Peyer's patch (tissue), 4 donors: ENCODE measurements at regions not wholly inside any gene's neighbourhood (a gene's known extent, or its start where the extent isn't known, plus 50 kb on each side); places are given as distances from the start of the nearest gene placed in this dataset.
A peak's percentile ranks its signal among the peaks of the same experiment; 100 is the strongest.

Experiments
- DNase-seq, 3 donors: peaks; one replicate each; pipeline ENCODE4 v3.0.0-alpha.2; 2017 to 2019
- H3K27ac ChIP-seq, 4 donors: fragments of 200-600 bp; sonication (generic); one replicate each; pipeline ENCODE4 v1.5.1; 2016 to 2019
- H3K27me3 ChIP-seq, 2 donors: fragments of 200-600 bp; sonication (generic); one replicate each; pipeline ENCODE4 v1.5.1; 2019
- H3K36me3 ChIP-seq, 3 donors: fragments of 200-600 bp; sonication (generic); one replicate each; pipeline ENCODE4 v1.5.1; 2016 to 2019
- H3K4me1 ChIP-seq, 4 donors: fragments of 200-600 bp; sonication (generic); one replicate each; pipeline ENCODE4 v1.5.1; 2016 to 2019
- H3K4me3 ChIP-seq, 4 donors: fragments of 200-600 bp; sonication (generic); 1 replicate in 3 of 4; 2 replicates in 1 of 4; pipeline ENCODE4 v1.5.1; 2016 to 2019; ENCODE audit warnings: mild to moderate bottlenecking in 1 of 4
- H3K9me3 ChIP-seq, 4 donors: fragments of 200-600 bp; sonication (generic); one replicate each; pipeline ENCODE4 v1.5.1; 2016 to 2019; ENCODE audit warnings: mild to moderate bottlenecking in 1 of 4
- CTCF ChIP-seq, 6 experiments: fragments of 450-650 bp in 4 of 6; fragments of 200-600 bp in 2 of 6; sonication (generic) in 1 of 6; IDR thresholded peaks; one replicate each; pipeline ENCODE4 v1.5.1; 2017 to 2019; ENCODE audit warnings: antibody characterized with exemption in 6 of 6, mild to moderate bottlenecking in 3 of 6, moderate library complexity in 1 of 6
- POLR2A ChIP-seq, 2 donors: fragments of 450-650 bp; IDR thresholded peaks; one replicate each; pipeline ENCODE4 v1.5.1; 2017; ENCODE audit warnings: antibody characterized with exemption in 2 of 2, mild to moderate bottlenecking in 2 of 2, moderate library complexity in 2 of 2

DNA sequence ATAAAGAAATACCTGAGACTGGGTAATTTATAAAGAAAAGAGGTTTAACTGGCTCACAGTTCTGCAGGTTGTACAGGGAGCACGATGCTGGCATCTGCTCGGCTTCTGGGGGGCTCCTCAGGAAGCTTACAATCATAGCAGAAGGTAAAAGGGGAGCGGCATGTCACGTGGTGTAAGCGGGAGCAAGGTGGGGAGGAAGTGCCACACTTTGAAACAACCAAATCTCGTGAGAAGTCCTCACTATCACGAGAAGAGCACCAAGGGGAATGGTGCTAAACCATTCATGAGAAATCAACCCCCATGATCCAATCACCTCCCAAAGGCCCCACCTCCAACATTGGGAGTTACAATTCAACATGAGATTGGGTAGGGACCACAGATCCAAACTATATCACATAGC, 67.7 kb downstream of the AKR1B1 start:
- TF ChIP-seq CTCF (IDR thresholded peaks at IDR 0.05), result no peak
- no peak for TF ChIP-seq POLR2A (IDR thresholded peaks at IDR 0.05)
- no peaks in the 10 kb centered on the region for H3K9me3 ChIP-seq
- no peaks in the 10 kb centered on the region for H3K27me3 ChIP-seq
- H3K4me3 ChIP-seq, result no peak overlapping the region
- DNase-seq, result no peak
- no peaks in the 10 kb centered on the region for H3K36me3 ChIP-seq
- no peaks in the 10 kb centered on the region for H3K4me1 ChIP-seq
- H3K27ac ChIP-seq, result no peak overlapping the region

GRCh38 chr7:134388336-134389019, 70.4 kb downstream of the AKR1B1 start:
- H3K4me1 ChIP-seq, result no peaks in the 10 kb centered on the region

DNA sequence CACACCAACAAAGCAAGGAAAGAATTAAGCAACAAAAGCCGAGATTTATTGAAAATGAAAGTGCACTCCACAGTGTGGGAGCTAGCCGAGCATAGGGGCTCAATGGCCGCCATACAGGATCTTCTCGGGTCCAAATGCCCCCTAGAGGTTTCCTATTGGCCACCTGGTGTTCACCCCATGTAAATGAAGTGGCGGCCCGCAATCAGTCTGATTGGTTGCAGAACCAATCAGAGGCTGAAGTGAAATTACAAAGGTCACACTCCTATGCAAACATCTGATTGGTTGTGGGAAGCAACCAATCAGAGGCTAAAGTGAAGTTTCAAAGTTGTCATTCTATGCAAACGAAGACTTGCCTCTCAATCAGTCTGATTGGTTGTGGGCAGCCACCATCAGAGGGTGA, 61.8 kb upstream of the SLC35B4 start:
- no peak for TF ChIP-seq POLR2A (IDR thresholded peaks at IDR 0.05)
- no peak for TF ChIP-seq CTCF (IDR thresholded peaks at IDR 0.05)
- H3K36me3 ChIP-seq, result no peaks in the 10 kb centered on the region
- H3K27ac ChIP-seq, result no peak overlapping the region
- H3K4me1 ChIP-seq, result no peaks in the 10 kb centered on the region
- no peaks in the 10 kb centered on the region for H3K9me3 ChIP-seq
- no peak for DNase-seq
- no peak overlapping the region for H3K4me3 ChIP-seq
- no peaks in the 10 kb centered on the region for H3K27me3 ChIP-seq

More at GRCh38 chr7:134388336-134389019, 70.4 kb downstream of the AKR1B1 start:
- no peaks in the 10 kb centered on the region for H3K9me3 ChIP-seq
- DNase-seq, result no peak
- H3K4me3 ChIP-seq, result no peak overlapping the region
- H3K36me3 ChIP-seq, result no peaks in the 10 kb centered on the region
- TF ChIP-seq POLR2A (IDR thresholded peaks at IDR 0.05), result no peak
- no peak for TF ChIP-seq CTCF (IDR thresholded peaks at IDR 0.05)
- no peaks in the 10 kb centered on the region for H3K27me3 ChIP-seq
- no peak overlapping the region for H3K27ac ChIP-seq

- Histone ChIP-seq H3K36me3 (no peaks in the 10 kb centered on the region), H3K27me3 (no peaks in the 10 kb centered on the region), H3K27ac (no peak overlapping the region), H3K9me3 (no peaks in the 10 kb centered on the region), H3K4me1 (no peaks in the 10 kb centered on the region), H3K4me3 (no peak overlapping the region)
- TF ChIP-seq CTCF (IDR thresholded peaks at IDR 0.05) (no peak), POLR2A (IDR thresholded peaks at IDR 0.05) (no peak)
- no peak for DNase-seq
Measured at GRCh38 chr7:134376693-134377092, 60.0 kb upstream of the SLC35B4 start.

DNA sequence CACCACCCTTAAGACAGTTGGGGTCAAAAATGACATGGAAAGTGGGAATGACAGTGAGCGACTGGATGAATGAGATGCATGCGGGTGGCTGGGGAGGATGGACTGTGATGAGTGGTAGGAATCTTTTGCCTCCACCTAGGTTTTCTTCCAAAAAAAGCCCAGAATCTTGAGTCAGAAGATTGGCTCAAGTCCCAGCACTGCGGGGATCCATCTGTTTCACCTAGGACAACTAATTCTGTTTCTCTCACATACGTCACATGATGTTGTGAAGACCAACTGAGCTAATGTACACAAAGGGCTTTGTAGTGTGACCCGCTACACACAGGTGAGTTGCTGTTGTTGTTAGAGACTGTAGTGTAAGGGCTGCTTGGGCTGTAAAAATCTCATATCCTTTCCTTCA, 58.5 kb upstream of the SLC35B4 start:
- no peaks in the 10 kb centered on the region for H3K9me3 ChIP-seq
- DNase-seq, result no peak
- no peaks in the 10 kb centered on the region for H3K4me1 ChIP-seq
- peak overlapping the region in 1 of 4 donors; percentile 74 for H3K27ac ChIP-seq
- no peaks in the 10 kb centered on the region for H3K36me3 ChIP-seq
- no peak overlapping the region for H3K4me3 ChIP-seq
- TF ChIP-seq CTCF (IDR thresholded peaks at IDR 0.05) (no peak), POLR2A (IDR thresholded peaks at IDR 0.05) (no peak)
- H3K27me3 ChIP-seq, result no peaks in the 10 kb centered on the region

- TF ChIP-seq CTCF (IDR thresholded peaks at IDR 0.05), result no peak
- no peak for TF ChIP-seq POLR2A (IDR thresholded peaks at IDR 0.05)
- DNase-seq, result no peak
- H3K36me3 ChIP-seq, result no peaks in the 10 kb centered on the region
- H3K27ac ChIP-seq, result peak overlapping the region in 1 of 4 donors; percentile 74
- no peaks in the 10 kb centered on the region for H3K27me3 ChIP-seq
- no peak overlapping the region for H3K4me3 ChIP-seq
- H3K4me1 ChIP-seq, result peaks cover 0 to under 1% (median 0%) of the 10 kb centered on the region in 4 donors
- no peaks in the 10 kb centered on the region for H3K9me3 ChIP-seq
Measured at GRCh38 chr7:134374791-134375190, 58.1 kb upstream of the SLC35B4 start.
